KMS-11 (cell line): ENCODE measurements at regions not wholly inside any gene's neighbourhood (a gene's known extent, or its start where the extent isn't known, plus 50 kb on each side); places are given as distances from the start of the nearest gene placed in this dataset.

Experiments
- H2AFZ ChIP-seq: fragments of 200-600 bp; sonication (generic); 2 replicates; pipeline ENCODE4 v1.6.1; 2016; ENCODE audit warnings: antibody characterized with exemption, mixed run types, low read depth
- H3K27ac ChIP-seq: fragments of 200-600 bp; sonication (generic); 2 replicates; pipeline ENCODE4 v1.6.1; 2016; ENCODE audit warnings: mild to moderate bottlenecking, mixed run types
- H3K27me3 ChIP-seq: fragments of 200-600 bp; sonication (generic); 2 replicates; pipeline ENCODE4 v1.6.1; 2017; ENCODE audit warnings: mild to moderate bottlenecking, low read depth, mixed run types, moderate library complexity; ENCODE audit not compliant: insufficient read depth
- H3K36me3 ChIP-seq: fragments of 200-600 bp; sonication (generic); 2 replicates; pipeline ENCODE4 v1.6.1; 2017; ENCODE audit warnings: mild to moderate bottlenecking, mixed run types; ENCODE audit not compliant: insufficient read depth
- H3K4me1 ChIP-seq: fragments of 200-600 bp; sonication (generic); 2 replicates; pipeline ENCODE4 v1.6.1; 2016; ENCODE audit warnings: mild to moderate bottlenecking, low read depth, mixed run types; ENCODE audit not compliant: poor library complexity, severe bottlenecking
- H3K4me2 ChIP-seq: fragments of 200-600 bp; sonication (generic); 2 replicates; pipeline ENCODE4 v1.7.0; 2016; ENCODE audit warnings: mild to moderate bottlenecking, mixed run types
- H3K4me3 ChIP-seq: fragments of 200-600 bp; sonication (generic); IDR thresholded peaks from 2 replicates; pipeline ENCODE4 v1.6.1; 2017; ENCODE audit warnings: low read depth, low read length, mixed read lengths; ENCODE audit not compliant: insufficient read depth
- H3K79me2 ChIP-seq: fragments of 200-600 bp; sonication (generic); 2 replicates; pipeline ENCODE4 v1.6.1; 2016; ENCODE audit warnings: low read depth, mixed run types; ENCODE audit not compliant: insufficient read depth
- H3K9ac ChIP-seq: fragments of 200-600 bp; sonication (generic); 2 replicates; pipeline ENCODE4 v1.6.1; 2016; ENCODE audit warnings: mild to moderate bottlenecking, mixed run types
- H4K20me1 ChIP-seq: fragments of 200-600 bp; sonication (generic); 2 replicates; pipeline ENCODE4 v1.6.1; 2016; ENCODE audit warnings: mild to moderate bottlenecking, mixed run types; ENCODE audit not compliant: insufficient read depth
- TF ChIP-seq, protein P1 (sequence below): fragments of 200-600 bp; sonication (generic); conservative IDR thresholded peaks from 2 replicates; pipeline ENCODE4 v1.6.1; 2017; ENCODE audit warnings: low read depth, mild to moderate bottlenecking, antibody characterized with exemption, low read length, moderate library complexity, mixed read lengths

GRCh38 chr12:114955414-114956014 lies 271.5 kb upstream of the TBX3 start:
- Histone ChIP-seq H3K4me3 (no peak overlapping the region), H4K20me1 (no peaks in the 10 kb centered on the region), H3K27ac (no peak overlapping the region), H3K9ac (no peak overlapping the region), H3K36me3 (no peaks in the 10 kb centered on the region), H3K4me2 (no peak overlapping the region), H3K27me3 (no peaks in the 10 kb centered on the region), H2AFZ (no peak overlapping the region), H3K4me1 (no peaks in the 10 kb centered on the region), H3K79me2 (no peaks in the 10 kb centered on the region)
- TF ChIP-seq, protein P1, sequence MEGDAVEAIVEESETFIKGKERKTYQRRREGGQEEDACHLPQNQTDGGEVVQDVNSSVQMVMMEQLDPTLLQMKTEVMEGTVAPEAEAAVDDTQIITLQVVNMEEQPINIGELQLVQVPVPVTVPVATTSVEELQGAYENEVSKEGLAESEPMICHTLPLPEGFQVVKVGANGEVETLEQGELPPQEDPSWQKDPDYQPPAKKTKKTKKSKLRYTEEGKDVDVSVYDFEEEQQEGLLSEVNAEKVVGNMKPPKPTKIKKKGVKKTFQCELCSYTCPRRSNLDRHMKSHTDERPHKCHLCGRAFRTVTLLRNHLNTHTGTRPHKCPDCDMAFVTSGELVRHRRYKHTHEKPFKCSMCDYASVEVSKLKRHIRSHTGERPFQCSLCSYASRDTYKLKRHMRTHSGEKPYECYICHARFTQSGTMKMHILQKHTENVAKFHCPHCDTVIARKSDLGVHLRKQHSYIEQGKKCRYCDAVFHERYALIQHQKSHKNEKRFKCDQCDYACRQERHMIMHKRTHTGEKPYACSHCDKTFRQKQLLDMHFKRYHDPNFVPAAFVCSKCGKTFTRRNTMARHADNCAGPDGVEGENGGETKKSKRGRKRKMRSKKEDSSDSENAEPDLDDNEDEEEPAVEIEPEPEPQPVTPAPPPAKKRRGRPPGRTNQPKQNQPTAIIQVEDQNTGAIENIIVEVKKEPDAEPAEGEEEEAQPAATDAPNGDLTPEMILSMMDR, result no peak

DNA sequence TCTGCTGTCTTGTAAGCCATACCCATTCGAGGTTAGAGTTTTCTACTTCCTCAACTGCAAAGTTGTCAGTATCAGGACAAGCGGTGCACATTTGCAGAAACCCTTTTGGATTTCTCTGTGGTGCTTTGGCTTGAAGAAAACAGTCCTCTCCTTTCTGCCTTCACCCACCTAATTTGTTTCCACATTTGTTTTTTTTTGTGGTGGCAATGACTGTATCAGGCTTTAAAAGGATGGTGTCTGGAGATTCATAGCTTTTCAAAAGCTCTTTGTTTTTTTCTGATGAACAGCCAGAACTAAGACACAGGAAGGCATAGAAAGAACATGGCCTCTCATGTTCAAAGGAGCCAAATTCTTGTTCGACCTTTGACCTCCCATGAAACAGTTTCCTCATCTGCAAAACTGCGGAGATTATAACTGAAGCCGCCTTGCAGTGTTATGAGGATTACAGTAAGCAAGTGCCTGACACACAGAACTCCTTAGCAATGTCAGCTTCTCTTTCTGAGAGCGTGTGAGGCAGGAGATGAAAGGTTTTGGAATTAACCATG lies 270.6 kb upstream of the TBX3 start:
- H3K4me2 ChIP-seq, result no peak overlapping the region
- H3K27me3 ChIP-seq, result no peaks in the 10 kb centered on the region
- no peak overlapping the region for H2AFZ ChIP-seq
- H3K4me1 ChIP-seq, result no peaks in the 10 kb centered on the region
- H3K4me3 ChIP-seq, result no peak overlapping the region
- H3K79me2 ChIP-seq, result no peaks in the 10 kb centered on the region
- no peaks in the 10 kb centered on the region for H3K36me3 ChIP-seq
- H3K27ac ChIP-seq, result no peak overlapping the region
- no peaks in the 10 kb centered on the region for H4K20me1 ChIP-seq
- TF ChIP-seq, protein P1, result no peak
- H3K9ac ChIP-seq, result no peak overlapping the region

GRCh38 chr12:114952573-114953271 lies 268.7 kb upstream of the TBX3 start:
- Histone ChIP-seq H2AFZ (no peak overlapping the region), H3K79me2 (no peaks in the 10 kb centered on the region), H3K36me3 (no peaks in the 10 kb centered on the region), H3K9ac (no peak overlapping the region), H3K4me1 (no peaks in the 10 kb centered on the region), H3K27me3 (no peaks in the 10 kb centered on the region), H3K4me3 (no peak overlapping the region), H3K27ac (no peak overlapping the region), H4K20me1 (no peaks in the 10 kb centered on the region), H3K4me2 (no peak overlapping the region)
- TF ChIP-seq, protein P1, result no peak

DNA sequence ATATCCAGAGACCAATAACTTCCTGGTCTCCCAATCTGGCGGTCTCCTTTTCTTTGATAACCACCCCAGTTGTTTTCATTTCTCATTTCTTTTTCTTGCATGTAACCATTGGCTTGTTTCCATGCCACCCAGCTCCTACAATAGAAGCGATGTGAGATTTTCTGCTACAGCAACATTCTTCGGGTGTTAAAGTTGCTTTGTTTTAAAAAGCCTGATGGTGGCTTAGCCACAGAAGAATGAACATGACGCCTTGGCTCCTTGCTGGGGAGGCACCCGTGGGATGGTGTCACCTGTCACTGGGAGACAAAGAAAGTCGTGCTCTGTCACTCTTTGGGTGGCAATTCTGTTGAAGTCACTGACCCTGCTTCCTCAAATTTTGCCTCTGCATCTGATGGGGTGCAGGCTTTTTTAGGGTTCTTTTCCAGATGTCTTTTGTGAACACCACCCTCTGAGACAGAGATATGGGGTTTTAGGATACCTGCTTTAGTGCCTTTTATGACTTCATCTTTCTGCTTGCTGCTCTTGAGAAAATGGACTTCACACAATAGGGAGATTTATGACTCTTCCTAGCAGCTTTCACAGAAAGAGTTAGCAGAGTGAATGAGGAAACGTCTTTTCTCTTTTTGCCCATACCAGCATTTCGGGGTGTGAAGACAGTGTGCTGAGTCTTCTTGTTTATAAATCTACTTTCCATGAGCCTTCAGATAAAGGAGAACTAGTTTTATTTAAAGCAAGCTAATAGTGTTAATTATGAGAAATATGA lies 265.3 kb upstream of the TBX3 start:
- Histone ChIP-seq H3K4me3 (no peak overlapping the region), H3K9ac (no peak overlapping the region), H3K27me3 (no peaks in the 10 kb centered on the region), H2AFZ (no peak overlapping the region), H3K4me2 (no peak overlapping the region), H3K4me1 (no peaks in the 10 kb centered on the region), H4K20me1 (no peaks in the 10 kb centered on the region), H3K27ac (no peak overlapping the region), H3K79me2 (no peaks in the 10 kb centered on the region), H3K36me3 (no peaks in the 10 kb centered on the region)
- TF ChIP-seq, protein P1, result no peak
